ENCODE measurements at regions not wholly inside any gene's neighbourhood (a gene's known extent, or its start where the extent isn't known, plus 50 kb on each side); places are given as distances from the start of the nearest gene placed in this dataset.

GRCh38 chr12:92332552-92332951, 186.9 kb upstream of the BTG1 start:
- BruUV-seq (replicated peaks): no TSS peak

GRCh38 chr12:92331383-92331782, 185.7 kb upstream of the BTG1 start:
- no peaks in the 10 kb centered on the region for H3K36me3 Mint-ChIP-seq (ENCODE audit: insufficient read depth, unreplicated experiment)
- no peak overlapping the region for H3K4me3 Mint-ChIP-seq (ENCODE audit: low read depth, unreplicated experiment)
- TF ChIP-seq CTCF (IDR thresholded peaks at IDR 0.05; ENCODE audit: unreplicated experiment): no peak
- H3K4me1 Mint-ChIP-seq (ENCODE audit: low read depth, unreplicated experiment): no peaks in the 10 kb centered on the region
- no TSS peak for BruUV-seq (replicated peaks)
- intact Hi-C loops (cut with micrococcal nuclease; ENCODE audit: unreplicated experiment): no loop called here
- DNase-seq: no peak
- no peaks in the 10 kb centered on the region for H3K9me3 Mint-ChIP-seq (ENCODE audit: low read depth, unreplicated experiment)
- no peak overlapping the region for H3K27ac Mint-ChIP-seq (ENCODE audit: unreplicated experiment)
- CTCF ChIA-PET: interaction anchor here (1.1 kb wide), 1 partner anchor 50 kb away, joined by 5 read pairs; no protein-coding TSS in a partner anchor
- no peaks in the 10 kb centered on the region for H3K27me3 Mint-ChIP-seq (ENCODE audit: unreplicated experiment)

More at GRCh38 chr12:92332552-92332951, 186.9 kb upstream of the BTG1 start:
- CTCF ChIA-PET: no interaction called here
- Mint-ChIP-seq H3K4me3 (ENCODE audit: low read depth, unreplicated experiment) (no peak overlapping the region), H3K9me3 (ENCODE audit: low read depth, unreplicated experiment) (no peaks in the 10 kb centered on the region), H3K36me3 (ENCODE audit: insufficient read depth, unreplicated experiment) (no peaks in the 10 kb centered on the region), H3K4me1 (ENCODE audit: low read depth, unreplicated experiment) (no peaks in the 10 kb centered on the region), H3K27me3 (ENCODE audit: unreplicated experiment) (no peaks in the 10 kb centered on the region), H3K27ac (ENCODE audit: unreplicated experiment) (no peak overlapping the region)
- no peak for DNase-seq
- no peak for TF ChIP-seq CTCF (IDR thresholded peaks at IDR 0.05; ENCODE audit: unreplicated experiment)
- intact Hi-C loops (cut with micrococcal nuclease; ENCODE audit: unreplicated experiment): no loop called here

- Mint-ChIP-seq H3K36me3 (ENCODE audit: insufficient read depth, unreplicated experiment) (no peaks in the 10 kb centered on the region), H3K4me3 (ENCODE audit: low read depth, unreplicated experiment) (no peak overlapping the region), H3K27ac (ENCODE audit: unreplicated experiment) (no peak overlapping the region), H3K9me3 (ENCODE audit: low read depth, unreplicated experiment) (no peaks in the 10 kb centered on the region), H3K4me1 (ENCODE audit: low read depth, unreplicated experiment) (no peaks in the 10 kb centered on the region), H3K27me3 (ENCODE audit: unreplicated experiment) (no peaks in the 10 kb centered on the region)
- CTCF ChIA-PET: no interaction called here
- intact Hi-C loops (cut with micrococcal nuclease; ENCODE audit: unreplicated experiment): no loop called here
- DNase-seq: no peak
- TF ChIP-seq CTCF (IDR thresholded peaks at IDR 0.05; ENCODE audit: unreplicated experiment): no peak
- BruUV-seq (replicated peaks): no TSS peak
Observed at GRCh38 chr12:92330654-92331053, 185.0 kb upstream of the BTG1 start.

DNA sequence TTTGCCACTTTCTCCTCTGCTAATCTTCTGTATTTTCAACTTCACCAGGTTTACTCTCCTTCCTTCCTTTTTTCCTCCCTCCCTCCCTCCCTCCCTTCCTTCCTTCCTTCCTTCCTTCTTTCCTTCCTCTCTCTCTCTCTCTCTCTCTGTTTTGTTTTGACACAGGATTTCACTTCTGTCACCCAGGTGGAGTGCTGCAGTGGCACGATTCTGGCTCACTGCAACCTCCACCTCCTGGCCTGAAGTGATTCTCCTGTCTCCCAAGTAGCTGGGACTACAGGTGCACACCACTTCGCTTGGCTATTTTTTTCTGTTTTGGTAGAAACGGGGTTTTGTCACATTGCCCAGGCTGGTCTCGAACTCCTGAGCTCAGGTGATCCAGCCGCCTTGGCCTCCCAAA, 181.2 kb upstream of the BTG1 start:
- BruUV-seq (replicated peaks): no TSS peak
- no peak overlapping the region for H3K27ac Mint-ChIP-seq (ENCODE audit: unreplicated experiment)
- DNase-seq: no peak
- H3K4me3 Mint-ChIP-seq (ENCODE audit: low read depth, unreplicated experiment): no peak overlapping the region
- H3K4me1 Mint-ChIP-seq (ENCODE audit: low read depth, unreplicated experiment): peaks cover 10% of the 10 kb centered on the region
- TF ChIP-seq CTCF (IDR thresholded peaks at IDR 0.05; ENCODE audit: unreplicated experiment): no peak
- H3K36me3 Mint-ChIP-seq (ENCODE audit: insufficient read depth, unreplicated experiment): no peaks in the 10 kb centered on the region
- no peaks in the 10 kb centered on the region for H3K27me3 Mint-ChIP-seq (ENCODE audit: unreplicated experiment)
- CTCF ChIA-PET: no interaction called here
- intact Hi-C loops (cut with micrococcal nuclease; ENCODE audit: unreplicated experiment): no loop called here
- H3K9me3 Mint-ChIP-seq (ENCODE audit: low read depth, unreplicated experiment): no peaks in the 10 kb centered on the region

Data from Calu3 (cell line).